A673 (cell line): ENCODE measurements at regions not wholly inside any gene's neighbourhood (a gene's known extent, or its start where the extent isn't known, plus 50 kb on each side); places are given as distances from the start of the nearest gene placed in this dataset.

Source experiments
- BruUV-seq: library from RNA; stranded (reverse); fragments of 400-500 nt; replicated peaks from 2 replicates; lab custom pipeline; 2021; lab: Mats Ljungman, UMichigan
- CTCF ChIA-PET: fragments of 300-600 bp; sonication (Branson Sonifier 250); formaldehyde crosslinking; loops from one replicate; lab custom pipeline; 2022; ENCODE audit warnings: antibody characterized with exemption; lab: Charles Lee
- POLR2A ChIA-PET: fragments of 300-600 bp; sonication (Branson Sonifier 250); formaldehyde crosslinking; loops from one replicate; lab custom pipeline; 2022; ENCODE audit warnings: antibody characterized with exemption; ENCODE audit not compliant: low non-redundant PET; lab: Charles Lee
- DNase-seq: peaks from one replicate; pipeline ENCODE4 v3.0.0-alpha.2; 2015; ENCODE audit warnings: low spot score
- H3K27ac ChIP-seq: fragments of 200-600 bp; sonication (generic); 2 replicates; pipeline ENCODE4 v1.5.1; 2016; ENCODE audit warnings: mixed run types, low read depth, mild to moderate bottlenecking, mixed read lengths, antibody characterized with exemption, low read length; ENCODE audit not compliant: poor library complexity, severe bottlenecking
- H3K27me3 ChIP-seq: fragments of 200-600 bp; sonication (generic); replicated peaks from 2 replicates; pipeline ENCODE4 v1.6.1; 2017; ENCODE audit warnings: mixed run types, low read depth, mild to moderate bottlenecking, mixed read lengths, antibody characterized with exemption, low read length; ENCODE audit not compliant: insufficient read depth, poor library complexity
- H3K36me3 ChIP-seq: fragments of 200-600 bp; sonication (generic); 2 replicates; pipeline ENCODE4 v1.6.1; 2016; ENCODE audit warnings: mixed run types, mild to moderate bottlenecking, mixed read lengths, antibody characterized with exemption, low read length; ENCODE audit not compliant: insufficient read depth, poor library complexity, severe bottlenecking
- H3K4me1 ChIP-seq: fragments of 200-600 bp; sonication (generic); 2 replicates; pipeline ENCODE4 v1.6.1; 2017; ENCODE audit warnings: mixed run types, mild to moderate bottlenecking, mixed read lengths, antibody characterized with exemption, low read length; ENCODE audit not compliant: insufficient read depth, poor library complexity, severe bottlenecking
- H3K4me3 ChIP-seq: fragments of 200-600 bp; sonication (generic); 2 replicates; pipeline ENCODE4 v1.5.1; 2016; ENCODE audit warnings: low read depth, mixed run types, mild to moderate bottlenecking, mixed read lengths, low read length; ENCODE audit not compliant: poor library complexity, severe bottlenecking
- H3K9me3 ChIP-seq: fragments of 200-600 bp; sonication (generic); 2 replicates; pipeline ENCODE4 v1.6.1; 2016; ENCODE audit warnings: mixed run types, low read depth, mild to moderate bottlenecking, mixed read lengths, antibody characterized with exemption, low read length; ENCODE audit not compliant: poor library complexity, severe bottlenecking
- CTCF ChIP-seq: fragments of 300-800, 200-600 bp; sonication (generic); conservative IDR thresholded peaks from 2 replicates; pipeline ENCODE4 v1.5.1; 2017; ENCODE audit warnings: low read depth, mild to moderate bottlenecking, antibody characterized with exemption, low read length, moderate library complexity, mixed read lengths
- EZH2 ChIP-seq: fragments of 200-600 bp; sonication (generic); IDR thresholded peaks from 2 replicates; pipeline ENCODE4 v1.6.1; 2017; ENCODE audit warnings: borderline replicate concordance, low read depth, mild to moderate bottlenecking, mixed read lengths, antibody characterized with exemption, low read length; ENCODE audit not compliant: poor library complexity, severe bottlenecking
- intact Hi-C: fragments of 100-400 bp; cut with micrococcal nuclease; formaldehyde crosslinking; loops from one replicate; pipeline ENCODE4 v1.10.0; 2022; ENCODE audit not compliant: unreplicated experiment
- microRNA-seq: library from miRNA; unstranded; fragments of <30 nt; microRNA quantifications from one replicate; pipeline ENCODE4 v1.2.0, GENCODE V29; 2021

GRCh38 chr1:24983006-24983680 is 53.1 kb upstream of the RUNX3 start:
- DNase-seq: no peak
- intact Hi-C loops: no loop called here

GRCh38 chr1:24981631-24982005 is 51.5 kb upstream of the RUNX3 start:
- DNase-seq: no peak
- Histone ChIP-seq H3K27me3 (no peaks in the 10 kb centered on the region), H3K4me3 (no peak overlapping the region), H3K9me3 (peaks cover 3% of the 10 kb centered on the region), H3K36me3 (no peaks in the 10 kb centered on the region), H3K27ac (no peak overlapping the region), H3K4me1 (no peaks in the 10 kb centered on the region)
- intact Hi-C loops: no loop called here
- ChIA-PET POLR2A (no interaction called here), CTCF (no interaction called here)
- TF ChIP-seq EZH2 (no peak), CTCF (no peak)
- BruUV-seq: no TSS peak

More at GRCh38 chr1:24983006-24983680, 53.1 kb upstream of the RUNX3 start:
- Histone ChIP-seq H3K4me3 (no peak overlapping the region), H3K27ac (no peak overlapping the region), H3K27me3 (no peaks in the 10 kb centered on the region), H3K36me3 (no peaks in the 10 kb centered on the region), H3K4me1 (no peaks in the 10 kb centered on the region), H3K9me3 (no peaks in the 10 kb centered on the region)
- CTCF ChIA-PET: no interaction called here
- BruUV-seq: no TSS peak
- no peak for TF ChIP-seq CTCF
- no peak for TF ChIP-seq EZH2
- POLR2A ChIA-PET: no interaction called here

GRCh38 chr1:24980836-24981630 is 51.0 kb upstream of the RUNX3 start:
- CTCF ChIA-PET: no interaction called here
- H3K4me1 ChIP-seq: no peaks in the 10 kb centered on the region
- TF ChIP-seq EZH2 (no peak), CTCF (no peak)
- H3K36me3 ChIP-seq: no peaks in the 10 kb centered on the region
- POLR2A ChIA-PET: no interaction called here
- no TSS peak for BruUV-seq
- H3K9me3 ChIP-seq: peaks cover 9% of the 10 kb centered on the region
- no peak for DNase-seq
- H3K4me3 ChIP-seq: no peak overlapping the region
- no peaks in the 10 kb centered on the region for H3K27me3 ChIP-seq
- no peak overlapping the region for H3K27ac ChIP-seq
- intact Hi-C loops: no loop called here

Small RNA genes lying in the stretch of these regions (microRNA-seq; reads per million reads assigned to microRNA genes)
- gene MIR4425: 1.1 reads per million
